ENCODE measurements at regions not wholly inside any gene's neighbourhood (a gene's known extent, or its start where the extent isn't known, plus 50 kb on each side); places are given as distances from the start of the nearest gene placed in this dataset.

DNA sequence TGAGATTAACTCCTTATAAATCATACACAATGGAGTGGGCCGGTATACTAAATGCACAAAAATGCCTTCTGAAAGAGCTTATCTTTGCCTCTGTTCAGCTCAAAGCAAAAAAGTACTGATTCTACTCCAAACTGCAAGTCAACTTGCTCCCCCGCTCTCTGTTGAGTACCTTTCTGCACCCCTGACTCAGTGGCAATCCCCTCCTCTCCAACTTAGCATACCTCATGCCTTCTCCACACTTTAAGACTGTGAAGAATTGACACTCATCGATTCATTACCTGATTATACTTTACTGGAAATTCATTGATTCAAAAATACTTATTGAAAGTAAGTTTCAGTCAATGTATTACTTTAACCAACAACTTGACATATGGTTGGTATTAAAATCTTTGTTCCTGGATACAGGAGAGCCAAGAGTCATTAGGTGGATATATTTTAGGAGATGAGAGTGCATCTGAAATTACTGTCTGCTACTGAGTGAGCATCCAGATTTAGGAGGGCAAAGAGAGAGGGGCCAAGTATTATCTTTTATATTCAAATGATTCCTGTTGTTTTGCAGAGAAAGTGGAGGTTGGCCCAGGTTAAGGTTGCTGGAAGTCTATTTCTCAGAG lies 187.7 kb downstream of the ICOS start:
- TF ChIP-seq, protein P1, sequence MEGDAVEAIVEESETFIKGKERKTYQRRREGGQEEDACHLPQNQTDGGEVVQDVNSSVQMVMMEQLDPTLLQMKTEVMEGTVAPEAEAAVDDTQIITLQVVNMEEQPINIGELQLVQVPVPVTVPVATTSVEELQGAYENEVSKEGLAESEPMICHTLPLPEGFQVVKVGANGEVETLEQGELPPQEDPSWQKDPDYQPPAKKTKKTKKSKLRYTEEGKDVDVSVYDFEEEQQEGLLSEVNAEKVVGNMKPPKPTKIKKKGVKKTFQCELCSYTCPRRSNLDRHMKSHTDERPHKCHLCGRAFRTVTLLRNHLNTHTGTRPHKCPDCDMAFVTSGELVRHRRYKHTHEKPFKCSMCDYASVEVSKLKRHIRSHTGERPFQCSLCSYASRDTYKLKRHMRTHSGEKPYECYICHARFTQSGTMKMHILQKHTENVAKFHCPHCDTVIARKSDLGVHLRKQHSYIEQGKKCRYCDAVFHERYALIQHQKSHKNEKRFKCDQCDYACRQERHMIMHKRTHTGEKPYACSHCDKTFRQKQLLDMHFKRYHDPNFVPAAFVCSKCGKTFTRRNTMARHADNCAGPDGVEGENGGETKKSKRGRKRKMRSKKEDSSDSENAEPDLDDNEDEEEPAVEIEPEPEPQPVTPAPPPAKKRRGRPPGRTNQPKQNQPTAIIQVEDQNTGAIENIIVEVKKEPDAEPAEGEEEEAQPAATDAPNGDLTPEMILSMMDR (IDR thresholded peaks at IDR 0.05; ENCODE audit: insufficient read depth, low read length, poor library complexity, severe bottlenecking) = no peak
- no peak for TF ChIP-seq EZH2phosphoT487 (conservative IDR thresholded peaks at IDR 0.05; ENCODE audit: low read length)
